ENCODE measurements at regions not wholly inside any gene's neighbourhood (a gene's known extent, or its start where the extent isn't known, plus 50 kb on each side); places are given as distances from the start of the nearest gene placed in this dataset.
"Not testable (repeated sequence)": the region's sequence is repeated elsewhere in the genome, so short reads cannot be mapped to it uniquely, and the experiment has no call there.

GRCh38 chr6:51055316-51055715 is 236.6 kb downstream of the TFAP2B start:
- H4K20me1 ChIP-seq (ENCODE audit: insufficient read depth, low read length); DNase-seq (ENCODE audit: low spot score); intact Hi-C loops (cut with micrococcal nuclease; ENCODE audit: unreplicated experiment); POLR2A ChIA-PET; H3K27ac ChIP-seq (ENCODE audit: extremely low read length, insufficient read depth, low read length); H3K4me1 ChIP-seq (ENCODE audit: insufficient read depth, low read length); FAIRE-seq; H3K36me3 ChIP-seq (replicated peaks in 1 of 2; ENCODE audit: control insufficient read depth in 1 of 2, insufficient read depth in 2 of 2, low read length in 2 of 2); H2AFZ ChIP-seq (ENCODE audit: low read length); H3K9ac ChIP-seq (ENCODE audit: insufficient read depth, low read depth, low read length); BruUV-seq (replicated peaks); CTCF ChIA-PET (ENCODE audit: low intra/inter-chr PET ratio, low total read pairs); ATAC-seq; H3K4me2 ChIP-seq (ENCODE audit: low read depth, low read length); H3K4me3 ChIP-seq (replicated peaks in 1 of 3; ENCODE audit: insufficient read depth in 1 of 3, low read depth in 2 of 3, low read length in 3 of 3); in situ Hi-C loops (cut with HindIII; ENCODE audit: extremely low pct_ligation_motif_present, low pct_unique_long_range_greater_than_20kb); H3K27me3 ChIP-seq (ENCODE audit: control insufficient read depth in 1 of 2, insufficient read depth in 2 of 2, low read length in 2 of 2); H3K79me2 ChIP-seq (ENCODE audit: insufficient read depth, low read length); TF ChIP-seq CREB1 (CRISPR knock-in tag; IDR thresholded peaks at IDR 0.05): not testable (repeated sequence)
- TF ChIP-seq CREB1 (IDR thresholded peaks at IDR 0.05): 0 out of 2 replicates have a peak, but pooled peaks have one; percentile 27
- H3K9me3 ChIP-seq (ENCODE audit: low read length): peaks cover 22% of the 10 kb centered on the region
- WGBS (ENCODE audit: low lambda C conversion rate): 0% methylated on average over 2 of the region's 2 CpGs

GRCh38 chr6:51057296-51057695 is 238.6 kb downstream of the TFAP2B start:
- no peak for ATAC-seq
- no TSS peak for BruUV-seq (replicated peaks)
- Histone ChIP-seq H4K20me1 (ENCODE audit: insufficient read depth, low read length) (no peaks in the 10 kb centered on the region), H3K36me3 (replicated peaks in 1 of 2; ENCODE audit: control insufficient read depth in 1 of 2, insufficient read depth in 2 of 2, low read length in 2 of 2) (no peaks in the 10 kb centered on the region), H3K4me2 (ENCODE audit: low read depth, low read length) (no peak overlapping the region), H3K27ac (ENCODE audit: extremely low read length, insufficient read depth, low read length) (no peak overlapping the region), H3K4me3 (replicated peaks in 1 of 3; ENCODE audit: insufficient read depth in 1 of 3, low read depth in 2 of 3, low read length in 3 of 3) (no peak overlapping the region), H3K79me2 (ENCODE audit: insufficient read depth, low read length) (no peaks in the 10 kb centered on the region), H3K9ac (ENCODE audit: insufficient read depth, low read depth, low read length) (no peak overlapping the region), H3K4me1 (ENCODE audit: insufficient read depth, low read length) (no peaks in the 10 kb centered on the region), H3K9me3 (ENCODE audit: low read length) (peaks cover 22% of the 10 kb centered on the region), H3K27me3 (ENCODE audit: control insufficient read depth in 1 of 2, insufficient read depth in 2 of 2, low read length in 2 of 2) (no peaks in the 10 kb centered on the region), H2AFZ (ENCODE audit: low read length) (no peak overlapping the region)
- FAIRE-seq: no peak
- 31% methylated on average over 4 of the region's 4 CpGs for WGBS (ENCODE audit: low lambda C conversion rate)
- ChIA-PET CTCF (ENCODE audit: low intra/inter-chr PET ratio, low total read pairs) (no interaction called here), POLR2A (no interaction called here)
- intact Hi-C loops (cut with micrococcal nuclease; ENCODE audit: unreplicated experiment): no loop called here
- in situ Hi-C loops (cut with HindIII; ENCODE audit: extremely low pct_ligation_motif_present, low pct_unique_long_range_greater_than_20kb): no loop called here
- no peak for DNase-seq (ENCODE audit: low spot score)
- TF ChIP-seq MEIS2 (CRISPR knock-in tag; IDR thresholded peaks at IDR 0.05): no peak
- TF ChIP-seq KIAA2018 (CRISPR knock-in tag; IDR thresholded peaks at IDR 0.05; ENCODE audit: borderline replicate concordance): no peak
- TF ChIP-seq ZNF256 (CRISPR knock-in tag; conservative IDR thresholded peaks at IDR 0.05): no peak
- no peak for TF ChIP-seq IRF1 (CRISPR knock-in tag; IDR thresholded peaks at IDR 0.05; ENCODE audit: low read depth)
- TF ChIP-seq ZKSCAN1 (IDR thresholded peaks at IDR 0.05; ENCODE audit: low read length): no peak
- no peak for TF ChIP-seq TCF7L2 (IDR thresholded peaks at IDR 0.05; ENCODE audit: low read depth, low read length)
- TF ChIP-seq ETS1 (CRISPR knock-in tag; IDR thresholded peaks at IDR 0.05): no peak
- no peak for TF ChIP-seq ZNF816 (CRISPR knock-in tag; IDR thresholded peaks at IDR 0.05; ENCODE audit: borderline replicate concordance)
